MCF 10A (cell line): ENCODE measurements at regions not wholly inside any gene's neighbourhood (a gene's known extent, or its start where the extent isn't known, plus 50 kb on each side); places are given as distances from the start of the nearest gene placed in this dataset.

ENCODE experiments used
- BruUV-seq: library from RNA; stranded (reverse); fragments of 400-500 nt; replicated peaks from 2 replicates; lab custom pipeline; 2021; lab: Mats Ljungman, UMichigan
- CTCF ChIA-PET: fragments of 300-600 bp; sonication (Branson Sonifier 250); formaldehyde crosslinking; extraction: SDS; loops from one replicate; lab custom pipeline; 2021; ENCODE audit warnings: antibody characterized with exemption, inconsistent platforms; lab: Yijun Ruan, JAX
- POLR2A ChIA-PET: fragments of 300-600, 350-650 bp; sonication (Branson Sonifier 250); formaldehyde crosslinking; extraction: SDS; loops from one replicate; lab custom pipeline; 2020; ENCODE audit warnings: antibody characterized with exemption, inconsistent platforms; lab: Yijun Ruan, JAX
- DNase-seq: peaks from one replicate; pipeline ENCODE4 v3.0.0-alpha.2; 2018; ENCODE audit not compliant: unreplicated experiment
- H3K27ac Mint-ChIP-seq: one replicate; pipeline ENCODE4 v1.8.0; 2022; ENCODE audit warnings: mild to moderate bottlenecking, low read depth, mixed read lengths; ENCODE audit not compliant: unreplicated experiment
- H3K27me3 Mint-ChIP-seq: one replicate; pipeline ENCODE4 v1.8.0; 2022; ENCODE audit warnings: mixed read lengths; ENCODE audit not compliant: insufficient read depth, unreplicated experiment
- H3K36me3 Mint-ChIP-seq: one replicate; pipeline ENCODE4 v1.8.0; 2022; ENCODE audit warnings: mild to moderate bottlenecking, moderate library complexity, mixed read lengths; ENCODE audit not compliant: insufficient read depth, unreplicated experiment
- H3K4me1 Mint-ChIP-seq: one replicate; pipeline ENCODE4 v1.8.0; 2022; ENCODE audit warnings: mixed read lengths; ENCODE audit not compliant: insufficient read depth, unreplicated experiment
- H3K4me3 Mint-ChIP-seq: one replicate; pipeline ENCODE4 v1.8.0; 2022; ENCODE audit warnings: mild to moderate bottlenecking, moderate library complexity, mixed read lengths; ENCODE audit not compliant: unreplicated experiment
- H3K9me3 Mint-ChIP-seq: one replicate; pipeline ENCODE4 v1.8.0; 2022; ENCODE audit warnings: mixed read lengths; ENCODE audit not compliant: unreplicated experiment
- intact Hi-C: fragments of 100-400 bp; cut with micrococcal nuclease; formaldehyde crosslinking; loops from 2 replicates; pipeline ENCODE4 v1.14.1; 2022
- TF ChIP-seq, protein P1 (sequence below): fragments of 200-600 bp; IDR thresholded peaks from one replicate; pipeline ENCODE4 v1.8.0; 2022; ENCODE audit warnings: antibody characterized with exemption, mild to moderate bottlenecking; ENCODE audit not compliant: unreplicated experiment

GRCh38 chr10:7070950-7071349 is 339.9 kb downstream of the SFMBT2 start:
- CTCF ChIA-PET: no interaction called here
- Mint-ChIP-seq H3K4me3 (no peak overlapping the region), H3K9me3 (no peaks in the 10 kb centered on the region)

DNA sequence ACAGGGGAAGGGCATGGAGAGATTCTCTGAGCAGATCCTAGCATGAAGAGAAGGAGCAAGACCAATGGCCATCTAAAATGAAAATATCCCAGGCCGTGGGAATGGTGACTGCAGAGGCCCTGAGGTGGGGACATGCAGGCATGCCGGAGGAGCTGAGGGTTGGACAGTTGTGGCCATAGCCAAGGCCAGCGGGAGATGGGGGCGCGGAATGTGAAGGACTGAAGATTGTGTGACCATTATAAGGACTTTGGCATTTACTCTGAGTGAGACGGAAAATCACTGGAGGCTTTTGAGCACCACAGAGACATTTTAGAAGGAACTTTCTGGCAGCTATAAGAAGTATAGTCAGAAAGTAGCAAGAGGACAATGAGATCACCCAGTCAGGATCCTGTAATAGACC is 341.1 kb downstream of the SFMBT2 start:
- TF ChIP-seq, protein P1, sequence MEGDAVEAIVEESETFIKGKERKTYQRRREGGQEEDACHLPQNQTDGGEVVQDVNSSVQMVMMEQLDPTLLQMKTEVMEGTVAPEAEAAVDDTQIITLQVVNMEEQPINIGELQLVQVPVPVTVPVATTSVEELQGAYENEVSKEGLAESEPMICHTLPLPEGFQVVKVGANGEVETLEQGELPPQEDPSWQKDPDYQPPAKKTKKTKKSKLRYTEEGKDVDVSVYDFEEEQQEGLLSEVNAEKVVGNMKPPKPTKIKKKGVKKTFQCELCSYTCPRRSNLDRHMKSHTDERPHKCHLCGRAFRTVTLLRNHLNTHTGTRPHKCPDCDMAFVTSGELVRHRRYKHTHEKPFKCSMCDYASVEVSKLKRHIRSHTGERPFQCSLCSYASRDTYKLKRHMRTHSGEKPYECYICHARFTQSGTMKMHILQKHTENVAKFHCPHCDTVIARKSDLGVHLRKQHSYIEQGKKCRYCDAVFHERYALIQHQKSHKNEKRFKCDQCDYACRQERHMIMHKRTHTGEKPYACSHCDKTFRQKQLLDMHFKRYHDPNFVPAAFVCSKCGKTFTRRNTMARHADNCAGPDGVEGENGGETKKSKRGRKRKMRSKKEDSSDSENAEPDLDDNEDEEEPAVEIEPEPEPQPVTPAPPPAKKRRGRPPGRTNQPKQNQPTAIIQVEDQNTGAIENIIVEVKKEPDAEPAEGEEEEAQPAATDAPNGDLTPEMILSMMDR: no peak
- CTCF ChIA-PET: interaction anchor here (0.7 kb wide), 1 partner anchor 36 kb away, joined by 3 read pairs; no protein-coding TSS in a partner anchor
- H3K27me3 Mint-ChIP-seq: peaks cover 21% of the 10 kb centered on the region
- no peaks in the 10 kb centered on the region for H3K9me3 Mint-ChIP-seq
- H3K27ac Mint-ChIP-seq: no peak overlapping the region
- no peak overlapping the region for H3K4me3 Mint-ChIP-seq
- no peak for DNase-seq
- POLR2A ChIA-PET: no interaction called here
- H3K4me1 Mint-ChIP-seq: no peaks in the 10 kb centered on the region
- no TSS peak for BruUV-seq
- intact Hi-C loops: no loop called here
- no peaks in the 10 kb centered on the region for H3K36me3 Mint-ChIP-seq

More at GRCh38 chr10:7070950-7071349, 339.9 kb downstream of the SFMBT2 start:
- Mint-ChIP-seq H3K27ac (no peak overlapping the region), H3K36me3 (no peaks in the 10 kb centered on the region), H3K27me3 (peaks cover 34% of the 10 kb centered on the region), H3K4me1 (no peaks in the 10 kb centered on the region)
- intact Hi-C loops: no loop called here
- TF ChIP-seq, protein P1: no peak
- BruUV-seq: no TSS peak
- POLR2A ChIA-PET: no interaction called here
- no peak for DNase-seq

DNA sequence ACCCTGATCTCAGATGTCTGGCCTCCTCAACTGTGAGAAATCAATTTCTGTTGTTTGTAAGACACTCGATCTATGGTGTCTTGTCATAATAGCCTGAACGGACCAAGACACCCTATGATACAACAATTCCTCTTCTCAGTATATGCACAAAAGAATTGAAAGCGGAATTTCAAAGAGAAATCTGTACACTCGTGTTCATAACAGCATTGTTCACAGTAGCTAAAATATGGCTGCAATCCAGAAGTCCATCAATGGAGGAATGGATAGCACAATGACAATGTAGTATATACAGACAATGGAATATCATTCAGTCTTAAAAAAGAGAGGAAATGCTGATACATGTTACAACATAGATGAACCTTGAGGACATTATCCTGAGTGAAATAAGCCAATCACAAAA is 354.6 kb downstream of the SFMBT2 start:
- Mint-ChIP-seq H3K9me3 (no peaks in the 10 kb centered on the region), H3K4me3 (no peak overlapping the region), H3K4me1 (no peaks in the 10 kb centered on the region), H3K27me3 (no peaks in the 10 kb centered on the region), H3K27ac (no peak overlapping the region), H3K36me3 (peaks cover 12% of the 10 kb centered on the region)
- TF ChIP-seq, protein P1: no peak
- BruUV-seq: no TSS peak
- intact Hi-C loops: no loop called here
- CTCF ChIA-PET: interaction anchor here (0.6 kb wide), 1 partner anchor 11 kb away, joined by 3 read pairs; no protein-coding TSS in a partner anchor
- POLR2A ChIA-PET: no interaction called here
- DNase-seq: no peak

DNA sequence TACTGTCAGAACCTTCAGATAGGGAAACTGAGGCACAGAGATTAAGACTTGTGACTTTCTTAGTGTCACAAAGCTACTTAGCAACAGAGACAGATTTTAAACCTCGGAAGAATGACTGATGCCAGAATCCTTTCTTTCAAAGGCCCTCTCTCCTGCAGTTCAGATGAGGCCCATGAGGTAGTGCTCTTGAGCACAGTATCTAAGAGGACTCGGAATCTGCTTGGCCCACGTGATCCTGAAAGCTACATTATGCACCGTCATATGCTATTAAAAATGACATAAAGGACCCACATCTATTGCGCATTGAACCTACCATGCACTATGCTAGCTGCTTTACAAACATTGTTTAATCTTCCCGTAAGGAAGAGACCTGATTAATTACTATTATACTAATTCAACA is 355.9 kb downstream of the SFMBT2 start:
- ChIA-PET POLR2A (no interaction called here), CTCF (interaction anchor here (0.7 to 1.4 kb wide), 2 partner anchors 14 to 30 kb away, joined by 3 to 4 read pairs; no protein-coding TSS in a partner anchor)
- no peaks in the 10 kb centered on the region for H3K27me3 Mint-ChIP-seq
- H3K4me1 Mint-ChIP-seq: no peaks in the 10 kb centered on the region
- H3K36me3 Mint-ChIP-seq: peaks cover 12% of the 10 kb centered on the region
- TF ChIP-seq, protein P1: peak; percentile 31
- DNase-seq: peak; percentile 52
- no peaks in the 10 kb centered on the region for H3K9me3 Mint-ChIP-seq
- intact Hi-C loops: no loop called here
- BruUV-seq: no TSS peak
- H3K27ac Mint-ChIP-seq: no peak overlapping the region
- no peak overlapping the region for H3K4me3 Mint-ChIP-seq
